Activated CD8-positive, alpha-beta memory T cell treated with anti-CD3 and anti-CD28 coated beads, Interleukin-2, amount 10 ng/mL, durations not matched to agents 7 days and 5 days (primary cell): ENCODE measurements at regions not wholly inside any gene's neighbourhood (a gene's known extent, or its start where the extent isn't known, plus 50 kb on each side); places are given as distances from the start of the nearest gene placed in this dataset.

Source experiments
- ATAC-seq: fragments of 150-1000 bp; cut with Tn5 transposase; one replicate; pipeline ENCODE4 v1.10.0; 2021; ENCODE audit warnings: moderate library complexity
- CTCF ChIA-PET: fragments of 350-600 bp; sonication (Branson Sonifier 250); formaldehyde crosslinking; loops from one replicate; lab custom pipeline; 2021; ENCODE audit warnings: antibody characterized with exemption; lab: Charles Lee
- DNase-seq: peaks from one replicate; pipeline ENCODE4 v3.0.0-alpha.2; 2020
- H3K27ac Mint-ChIP-seq: one replicate; pipeline ENCODE4 v1.8.0; 2021; ENCODE audit warnings: mild to moderate bottlenecking, mixed read lengths
- H3K27me3 Mint-ChIP-seq: one replicate; pipeline ENCODE4 v1.8.0; 2021; ENCODE audit warnings: mixed read lengths
- H3K36me3 Mint-ChIP-seq: one replicate; pipeline ENCODE4 v1.8.0; 2021; ENCODE audit warnings: mild to moderate bottlenecking, mixed read lengths
- H3K4me1 Mint-ChIP-seq: one replicate; pipeline ENCODE4 v1.8.0; 2021; ENCODE audit warnings: mixed read lengths
- H3K4me3 Mint-ChIP-seq: one replicate; pipeline ENCODE4 v1.8.0; 2021; ENCODE audit warnings: mild to moderate bottlenecking, moderate library complexity, mixed read lengths
- H3K9me3 Mint-ChIP-seq: one replicate; pipeline ENCODE4 v1.8.0; 2022; ENCODE audit warnings: low read depth, mixed read lengths

- no peak overlapping the region for H3K4me3 Mint-ChIP-seq
- H3K9me3 Mint-ChIP-seq: no peaks in the 10 kb centered on the region
- H3K27ac Mint-ChIP-seq: no peak overlapping the region
- H3K4me1 Mint-ChIP-seq: no peaks in the 10 kb centered on the region
- CTCF ChIA-PET: no interaction called here
- ATAC-seq (no peak), DNase-seq (no peak)
- no peaks in the 10 kb centered on the region for H3K36me3 Mint-ChIP-seq
- H3K27me3 Mint-ChIP-seq: peaks cover 4% of the 10 kb centered on the region
Observed at GRCh38 chr12:105840384-105840783, 298.4 kb downstream of the NUAK1 start.

- ATAC-seq (no peak), DNase-seq (no peak)
- H3K36me3 Mint-ChIP-seq: no peaks in the 10 kb centered on the region
- CTCF ChIA-PET: no interaction called here
- no peak overlapping the region for H3K4me3 Mint-ChIP-seq
- no peaks in the 10 kb centered on the region for H3K9me3 Mint-ChIP-seq
- H3K27me3 Mint-ChIP-seq: peaks cover 4% of the 10 kb centered on the region
- no peaks in the 10 kb centered on the region for H3K4me1 Mint-ChIP-seq
- no peak overlapping the region for H3K27ac Mint-ChIP-seq
Observed at GRCh38 chr12:105841840-105842239, 296.9 kb downstream of the NUAK1 start.

- Mint-ChIP-seq H3K4me1 (no peaks in the 10 kb centered on the region), H3K4me3 (no peak overlapping the region), H3K27ac (no peak overlapping the region), H3K27me3 (no peaks in the 10 kb centered on the region), H3K36me3 (no peaks in the 10 kb centered on the region), H3K9me3 (no peaks in the 10 kb centered on the region)
- ATAC-seq (no peak), DNase-seq (no peak)
- CTCF ChIA-PET: no interaction called here
Observed at GRCh38 chr12:105843561-105843960, 295.2 kb downstream of the NUAK1 start.

GRCh38 chr12:105843986-105844760, 294.6 kb downstream of the NUAK1 start:
- no peaks in the 10 kb centered on the region for H3K27me3 Mint-ChIP-seq
- CTCF ChIA-PET: no interaction called here
- H3K27ac Mint-ChIP-seq: no peak overlapping the region
- H3K4me1 Mint-ChIP-seq: no peaks in the 10 kb centered on the region
- H3K9me3 Mint-ChIP-seq: no peaks in the 10 kb centered on the region
- no peak overlapping the region for H3K4me3 Mint-ChIP-seq
- H3K36me3 Mint-ChIP-seq: no peaks in the 10 kb centered on the region
- ATAC-seq (no peak), DNase-seq (no peak)

- H3K27me3 Mint-ChIP-seq: peaks cover 3% of the 10 kb centered on the region
- no peak overlapping the region for H3K4me3 Mint-ChIP-seq
- H3K27ac Mint-ChIP-seq: no peak overlapping the region
- CTCF ChIA-PET: no interaction called here
- ATAC-seq (no peak), DNase-seq (no peak)
- no peaks in the 10 kb centered on the region for H3K9me3 Mint-ChIP-seq
- no peaks in the 10 kb centered on the region for H3K4me1 Mint-ChIP-seq
- no peaks in the 10 kb centered on the region for H3K36me3 Mint-ChIP-seq
Observed at GRCh38 chr12:105846331-105846730, 292.4 kb downstream of the NUAK1 start.

- no peak for DNase-seq
- Mint-ChIP-seq H3K4me1 (no peaks in the 10 kb centered on the region), H3K9me3 (no peaks in the 10 kb centered on the region), H3K36me3 (no peaks in the 10 kb centered on the region), H3K4me3 (no peak overlapping the region), H3K27ac (no peak overlapping the region), H3K27me3 (peaks cover 3% of the 10 kb centered on the region)
- no peak for ATAC-seq
- CTCF ChIA-PET: no interaction called here
Observed at GRCh38 chr12:105847068-105847467, 291.7 kb downstream of the NUAK1 start.

- no peak overlapping the region for H3K27ac Mint-ChIP-seq
- no peak overlapping the region for H3K4me3 Mint-ChIP-seq
- ATAC-seq (no peak), DNase-seq (no peak)
- CTCF ChIA-PET: no interaction called here
- H3K27me3 Mint-ChIP-seq: peaks cover 3% of the 10 kb centered on the region
- H3K36me3 Mint-ChIP-seq: no peaks in the 10 kb centered on the region
- no peaks in the 10 kb centered on the region for H3K9me3 Mint-ChIP-seq
- H3K4me1 Mint-ChIP-seq: no peaks in the 10 kb centered on the region
Observed at GRCh38 chr12:105848286-105848685, 290.5 kb downstream of the NUAK1 start.

GRCh38 chr12:105850103-105850968, 288.4 kb downstream of the NUAK1 start:
- Mint-ChIP-seq H3K27ac (no peak overlapping the region), H3K36me3 (no peaks in the 10 kb centered on the region), H3K4me1 (no peaks in the 10 kb centered on the region), H3K9me3 (no peaks in the 10 kb centered on the region), H3K27me3 (peaks cover 3% of the 10 kb centered on the region), H3K4me3 (no peak overlapping the region)
- ATAC-seq (no peak), DNase-seq (no peak)
- CTCF ChIA-PET: no interaction called here

- CTCF ChIA-PET: no interaction called here
- ATAC-seq (no peak), DNase-seq (no peak)
- no peaks in the 10 kb centered on the region for H3K9me3 Mint-ChIP-seq
- H3K36me3 Mint-ChIP-seq: no peaks in the 10 kb centered on the region
- H3K27ac Mint-ChIP-seq: no peak overlapping the region
- H3K4me1 Mint-ChIP-seq: no peaks in the 10 kb centered on the region
- peaks cover 3% of the 10 kb centered on the region for H3K27me3 Mint-ChIP-seq
- H3K4me3 Mint-ChIP-seq: no peak overlapping the region
Observed at GRCh38 chr12:105852496-105852895, 286.3 kb downstream of the NUAK1 start.

- Mint-ChIP-seq H3K36me3 (no peaks in the 10 kb centered on the region), H3K27ac (no peak overlapping the region), H3K27me3 (peaks cover 3% of the 10 kb centered on the region), H3K4me3 (no peak overlapping the region), H3K4me1 (no peaks in the 10 kb centered on the region), H3K9me3 (no peaks in the 10 kb centered on the region)
- ATAC-seq (no peak), DNase-seq (no peak)
- CTCF ChIA-PET: no interaction called here
Observed at GRCh38 chr12:105852951-105853350, 285.8 kb downstream of the NUAK1 start.

GRCh38 chr12:105854071-105854470, 284.7 kb downstream of the NUAK1 start:
- no peak overlapping the region for H3K4me3 Mint-ChIP-seq

GRCh38 chr12:105855361-105856047, 283.2 kb downstream of the NUAK1 start:
- Mint-ChIP-seq H3K36me3 (no peaks in the 10 kb centered on the region), H3K4me1 (no peaks in the 10 kb centered on the region), H3K9me3 (no peaks in the 10 kb centered on the region), H3K27ac (no peak overlapping the region), H3K4me3 (no peak overlapping the region), H3K27me3 (peaks cover under 1% of the 10 kb centered on the region)
- DNase-seq (no peak), ATAC-seq (no peak)
- CTCF ChIA-PET: no interaction called here

More at GRCh38 chr12:105854071-105854470, 284.7 kb downstream of the NUAK1 start:
- ATAC-seq: no peak
- Mint-ChIP-seq H3K36me3 (no peaks in the 10 kb centered on the region), H3K9me3 (no peaks in the 10 kb centered on the region), H3K27ac (no peak overlapping the region), H3K4me1 (no peaks in the 10 kb centered on the region), H3K27me3 (peaks cover 3% of the 10 kb centered on the region)
- CTCF ChIA-PET: no interaction called here
- DNase-seq: no peak

- DNase-seq (no peak), ATAC-seq (no peak)
- H3K36me3 Mint-ChIP-seq: no peaks in the 10 kb centered on the region
- H3K9me3 Mint-ChIP-seq: no peaks in the 10 kb centered on the region
- no peaks in the 10 kb centered on the region for H3K27me3 Mint-ChIP-seq
- no peak overlapping the region for H3K4me3 Mint-ChIP-seq
- CTCF ChIA-PET: no interaction called here
- no peaks in the 10 kb centered on the region for H3K4me1 Mint-ChIP-seq
- no peak overlapping the region for H3K27ac Mint-ChIP-seq
Observed at GRCh38 chr12:105856048-105856405, 282.7 kb downstream of the NUAK1 start.
